ENCODE measurements at regions not wholly inside any gene's neighbourhood (a gene's known extent, or its start where the extent isn't known, plus 50 kb on each side); places are given as distances from the start of the nearest gene placed in this dataset.

- TF ChIP-seq TSHZ1 (tag by site-specific recombination; IDR thresholded peaks at IDR 0.05; ENCODE audit: borderline replicate concordance) (no peak), ZNF513 (tag by site-specific recombination; IDR thresholded peaks at IDR 0.05) (no peak)
Observed at GRCh38 chr15:96838081-96838480, 507.6 kb downstream of the NR2F2 start (continued).

GRCh38 chr15:96849271-96849900 is 518.9 kb downstream of the NR2F2 start:
- Histone ChIP-seq H3K36me3 (ENCODE audit: control insufficient read depth in 2 of 2, insufficient read depth in 1 of 2, low read length in 2 of 2) (no peaks in the 10 kb centered on the region), H3K4me1 (ENCODE audit: control insufficient read depth, insufficient read depth, low read length) (no peaks in the 10 kb centered on the region; the same call in none of the 2 replicates), H3K27ac (ENCODE audit: extremely low read depth, low read depth, low read length) (no peak overlapping the region), H3K4me3 (ENCODE audit: low read depth, low read length) (no peak overlapping the region), H3K9me3 (ENCODE audit: control insufficient read depth, insufficient read depth, low read depth, low read length) (no peaks in the 10 kb centered on the region)
- ChIA-PET CTCF (interaction anchor here (0.8 to 1.9 kb wide), 2 partner anchors 9 to 102 kb away, joined by 3 to 4 read pairs; no protein-coding TSS in a partner anchor), POLR2A (no interaction called here)
- TF ChIP-seq ZNF214 (tag by site-specific recombination; IDR thresholded peaks at IDR 0.05; ENCODE audit: borderline replicate concordance) (no peak), ZNF660 (tag by site-specific recombination; IDR thresholded peaks at IDR 0.05) (no peak), ZFP3 (tag by site-specific recombination; IDR thresholded peaks at IDR 0.05; ENCODE audit: low read depth) (no peak), ZNF48 (tag by site-specific recombination; IDR thresholded peaks at IDR 0.05) (no peak), ZBTB10 (tag by site-specific recombination; IDR thresholded peaks at IDR 0.05) (no peak)

GRCh38 chr15:96851613-96852012 is 521.1 kb downstream of the NR2F2 start:
- CTCF ChIA-PET: interaction anchor here (1.2 to 1.9 kb wide), 2 partner anchors 7 to 383 kb away, joined by 3 to 4 read pairs; no protein-coding TSS in a partner anchor
- TF ChIP-seq ZNF48 (tag by site-specific recombination; IDR thresholded peaks at IDR 0.05): no peak
- no peak for TF ChIP-seq BCL6B (tag by site-specific recombination; IDR thresholded peaks at IDR 0.05)
- no peak for TF ChIP-seq ZFHX2 (tag by site-specific recombination; conservative IDR thresholded peaks at IDR 0.05)
- no peak for TF ChIP-seq ZNF549 (tag by site-specific recombination; IDR thresholded peaks at IDR 0.05)
- no peak for TF ChIP-seq REST (tag by site-specific recombination; IDR thresholded peaks at IDR 0.05)
- TF ChIP-seq ZNF184 (tag by site-specific recombination; IDR thresholded peaks at IDR 0.05): no peak
- TF ChIP-seq ZNF132 (tag by site-specific recombination; IDR thresholded peaks at IDR 0.05; ENCODE audit: borderline replicate concordance): no peak
- TF ChIP-seq ZNF280C (tag by site-specific recombination; IDR thresholded peaks at IDR 0.05): no peak
- no peak for TF ChIP-seq ZNF791 (tag by site-specific recombination; IDR thresholded peaks at IDR 0.05)
- TF ChIP-seq ZBTB48 (tag by site-specific recombination; IDR thresholded peaks at IDR 0.05): no peak
- Histone ChIP-seq H3K4me1 (ENCODE audit: control insufficient read depth, insufficient read depth, low read length) (no peaks in the 10 kb centered on the region; the same call in none of the 2 replicates), H3K36me3 (ENCODE audit: control insufficient read depth in 2 of 2, insufficient read depth in 1 of 2, low read length in 2 of 2) (no peaks in the 10 kb centered on the region), H3K9me3 (ENCODE audit: control insufficient read depth, insufficient read depth, low read depth, low read length) (no peaks in the 10 kb centered on the region), H3K4me3 (ENCODE audit: low read depth, low read length) (no peak overlapping the region), H3K27ac (ENCODE audit: extremely low read depth, low read depth, low read length) (no peak overlapping the region)
- POLR2A ChIA-PET: no interaction called here

Measured in HEK293 (cell line).